LHCN-M2 (cell line): ENCODE measurements at regions not wholly inside any gene's neighbourhood (a gene's known extent, or its start where the extent isn't known, plus 50 kb on each side); places are given as distances from the start of the nearest gene placed in this dataset.
"Not testable (repeated sequence)": the region's sequence is repeated elsewhere in the genome, so short reads cannot be mapped to it uniquely, and the experiment has no call there.

Experiments used
- DNase-seq: peaks from one replicate; pipeline ENCODE4 v3.0.0-alpha.2; 2012; ENCODE audit warnings: low read depth

GRCh38 chr6:51052716-51053115 is 234.0 kb downstream of the TFAP2B start:
- DNase-seq, result not testable (repeated sequence)

GRCh38 chr6:51055316-51055715 is 236.6 kb downstream of the TFAP2B start:
- not testable (repeated sequence) for DNase-seq

- DNase-seq, result no peak
Observed at GRCh38 chr6:51057296-51057695, 238.6 kb downstream of the TFAP2B start.

DNA sequence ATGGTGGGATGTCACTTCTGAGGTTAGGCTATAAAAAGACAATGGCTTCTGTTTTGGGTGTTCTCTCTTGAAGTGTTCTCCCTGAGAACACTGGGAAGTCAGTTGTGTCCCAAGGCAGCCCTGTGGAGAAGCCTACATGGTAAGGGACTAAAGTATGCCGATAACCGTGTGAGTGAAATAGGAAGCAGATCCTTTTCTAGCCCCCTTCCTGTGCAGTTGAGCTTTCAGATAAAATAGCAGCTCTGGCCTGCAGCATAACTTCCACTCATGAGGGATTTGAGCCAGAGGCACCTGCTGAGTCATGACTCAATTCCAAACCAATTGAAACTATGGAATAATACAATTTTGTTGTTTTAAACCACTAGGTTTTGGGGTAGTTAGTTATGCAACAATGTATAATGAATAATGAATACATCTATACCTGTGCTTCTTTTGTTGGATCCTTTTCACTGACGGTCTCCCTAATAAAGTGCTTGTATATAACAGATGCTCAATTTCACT is 241.6 kb downstream of the TFAP2B start:
- no peak for DNase-seq

GRCh38 chr6:51062166-51062722 is 243.6 kb downstream of the TFAP2B start:
- no peak for DNase-seq

- DNase-seq, result no peak
Observed at GRCh38 chr6:51077821-51078518, 259.3 kb downstream of the TFAP2B start.

DNA sequence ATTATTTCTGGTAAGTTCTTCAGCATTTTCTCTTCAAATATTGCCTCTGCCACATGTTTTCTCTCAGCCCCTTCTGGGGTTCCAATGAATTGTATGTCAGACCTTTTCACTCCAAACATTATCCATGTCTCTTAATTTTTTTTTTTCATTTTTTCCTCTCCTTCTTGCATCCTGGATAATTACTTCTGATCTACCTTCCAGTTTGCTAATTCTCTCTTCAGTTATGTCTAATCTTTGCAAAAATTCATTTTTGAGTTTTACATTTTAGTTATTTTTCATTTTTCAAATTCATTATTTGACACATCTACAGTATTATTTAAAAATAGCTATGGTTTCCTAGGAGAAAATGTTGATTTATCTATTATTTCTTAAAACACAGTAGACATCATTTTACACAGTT is 271.7 kb downstream of the TFAP2B start:
- no peak for DNase-seq

GRCh38 chr6:51093871-51094270 is 275.2 kb downstream of the TFAP2B start:
- DNase-seq, result no peak

GRCh38 chr6:51094271-51094670 is 275.6 kb downstream of the TFAP2B start:
- DNase-seq, result no peak

GRCh38 chr6:51098246-51098645 is 279.6 kb downstream of the TFAP2B start:
- DNase-seq, result no peak

DNA sequence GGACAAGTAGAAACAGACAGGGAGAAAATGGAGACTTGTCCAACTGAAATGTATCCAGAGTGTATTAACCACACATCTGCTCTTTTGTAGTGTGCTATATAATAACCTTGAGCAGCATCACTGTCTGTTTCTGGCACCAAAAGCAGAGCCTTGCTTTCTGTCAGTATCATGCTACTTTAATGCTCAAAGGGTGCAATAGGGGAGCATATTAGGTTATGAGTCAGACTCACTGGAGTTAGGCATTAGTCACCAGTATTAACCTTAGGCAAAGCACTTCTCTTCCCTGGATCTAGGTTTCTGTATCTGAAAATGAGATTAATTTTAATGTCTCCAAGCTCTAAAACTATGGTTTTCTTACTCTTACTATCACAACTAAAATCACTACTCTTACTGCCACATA is 280.1 kb downstream of the TFAP2B start:
- no peak for DNase-seq

DNA sequence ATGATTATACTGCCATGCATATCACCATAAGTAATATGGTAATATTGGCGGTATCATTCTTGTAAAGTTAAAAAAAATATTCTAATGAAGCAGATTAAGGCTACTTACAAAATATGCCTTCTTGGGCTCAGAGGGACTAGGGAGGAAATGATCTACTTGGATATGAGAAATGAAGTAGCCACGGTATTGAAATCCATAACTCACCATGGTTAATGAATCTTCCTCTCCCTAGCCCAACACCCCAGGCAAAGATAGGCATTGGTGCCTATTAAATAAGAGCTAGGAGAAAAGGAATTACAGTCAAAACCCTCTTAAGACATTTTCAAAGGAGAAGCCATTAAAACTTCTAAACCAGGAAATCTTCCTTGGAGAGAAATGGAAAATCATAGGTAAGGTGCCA is 280.5 kb downstream of the TFAP2B start:
- no peak for DNase-seq

GRCh38 chr6:51105357-51105756 is 286.7 kb downstream of the TFAP2B start:
- no peak for DNase-seq

- DNase-seq, result no peak
Observed at GRCh38 chr6:51107769-51108203, 289.1 kb downstream of the TFAP2B start.

DNA sequence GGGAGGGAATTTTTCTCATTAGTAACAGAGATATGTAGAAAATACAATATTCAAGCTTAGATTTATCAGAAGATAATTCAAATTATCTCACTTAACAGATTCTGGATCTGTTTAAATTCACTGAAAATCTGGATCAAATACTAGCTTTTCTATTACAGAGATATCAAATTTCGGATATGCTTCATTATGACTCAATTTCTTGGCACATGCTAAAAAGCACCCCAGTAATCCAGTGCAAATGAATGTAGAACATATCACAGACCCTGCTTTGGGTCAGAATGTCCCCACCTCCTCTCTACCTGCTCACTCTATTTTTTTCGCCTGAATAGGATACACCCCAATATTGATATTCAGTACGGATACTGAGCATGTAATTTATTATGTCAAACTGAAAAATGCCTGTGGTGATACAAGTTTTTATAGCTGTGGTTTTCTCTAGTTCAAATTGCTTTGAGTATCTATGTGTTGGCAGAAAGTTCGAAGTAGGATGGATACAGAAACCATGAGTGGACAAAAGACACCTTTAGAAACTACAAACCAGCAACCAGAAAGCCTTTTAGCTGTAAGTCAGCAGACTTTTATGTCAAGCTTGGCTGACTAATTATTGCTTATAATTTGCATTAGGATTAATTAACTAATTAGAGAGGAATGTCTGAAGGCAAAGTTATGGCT is 290.0 kb downstream of the TFAP2B start:
- no peak for DNase-seq

DNA sequence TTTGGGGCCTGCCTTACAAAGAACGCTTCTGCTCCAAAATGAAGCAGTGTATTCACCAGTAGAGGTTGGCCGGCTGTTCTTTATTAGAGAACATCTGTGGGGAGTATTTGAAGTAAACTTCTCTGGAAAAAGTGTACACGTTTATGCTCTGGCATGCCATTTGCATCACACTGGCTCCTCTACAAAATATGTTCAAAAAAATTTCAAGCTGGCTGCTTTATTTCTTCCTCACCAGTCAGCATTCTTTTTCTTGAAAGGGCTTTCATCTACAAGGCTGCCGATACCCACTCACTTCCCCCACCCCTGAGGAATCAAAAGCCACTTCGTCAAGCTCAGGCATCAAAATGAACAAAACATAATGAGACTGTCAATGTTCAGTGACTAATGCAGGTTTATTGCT is 294.1 kb downstream of the TFAP2B start:
- DNase-seq, result no peak

DNA sequence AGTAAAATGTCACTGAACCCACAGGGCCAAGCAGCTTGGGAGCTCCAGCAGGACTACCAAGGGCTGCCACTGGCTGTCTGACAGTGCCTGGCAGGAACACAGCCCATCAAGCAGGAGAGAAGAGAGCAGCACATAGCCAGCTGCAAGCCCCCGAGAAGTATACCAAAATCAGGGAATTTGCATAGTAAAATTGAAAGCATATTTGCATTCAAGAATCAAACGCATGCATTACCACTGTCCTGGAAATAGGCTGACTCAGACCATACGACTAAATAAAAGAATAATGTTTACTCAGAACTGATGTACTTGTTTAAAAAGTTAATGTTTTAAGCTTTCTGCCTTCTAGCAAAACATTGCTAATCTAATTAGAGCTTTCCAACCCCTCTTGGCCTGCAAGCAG is 298.1 kb downstream of the TFAP2B start:
- DNase-seq, result no peak

DNA sequence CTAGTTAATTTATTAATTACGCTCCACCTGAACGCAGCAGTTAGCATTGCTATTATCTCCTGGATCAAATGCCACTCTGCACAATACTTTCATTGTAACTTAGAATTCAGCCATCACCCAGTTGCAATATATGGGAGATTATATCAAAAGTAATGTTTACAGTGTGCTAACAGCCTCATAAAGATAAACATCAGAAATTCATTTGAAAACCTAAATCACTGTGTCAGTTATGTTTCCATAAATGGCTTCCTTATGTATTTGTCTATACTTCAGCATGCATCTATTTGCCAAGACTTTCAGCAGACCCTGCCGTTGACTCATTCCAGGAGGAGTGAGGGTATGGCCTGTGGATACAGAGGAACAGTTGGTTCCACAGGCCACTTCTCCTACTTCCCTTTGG is 300.1 kb downstream of the TFAP2B start:
- no peak for DNase-seq

DNA sequence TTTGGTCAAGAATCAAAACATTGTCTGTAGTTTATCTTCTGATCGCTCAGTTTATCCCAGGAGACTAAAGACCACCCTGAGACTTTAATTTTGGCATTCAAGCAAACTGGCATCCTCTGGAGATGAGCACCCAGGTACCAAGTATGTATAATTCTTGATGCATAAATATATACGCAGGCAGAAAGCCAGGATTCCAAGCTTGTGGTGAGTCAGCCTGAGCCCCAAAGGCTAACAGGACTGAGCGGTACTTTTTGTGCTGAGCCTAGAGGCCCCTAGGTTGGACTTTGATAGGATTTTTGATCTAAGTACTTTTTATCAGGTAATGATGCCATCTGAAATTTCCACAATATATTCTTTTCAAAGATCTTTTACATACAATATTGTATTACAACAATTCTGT is 301.3 kb downstream of the TFAP2B start:
- no peak for DNase-seq

DNA sequence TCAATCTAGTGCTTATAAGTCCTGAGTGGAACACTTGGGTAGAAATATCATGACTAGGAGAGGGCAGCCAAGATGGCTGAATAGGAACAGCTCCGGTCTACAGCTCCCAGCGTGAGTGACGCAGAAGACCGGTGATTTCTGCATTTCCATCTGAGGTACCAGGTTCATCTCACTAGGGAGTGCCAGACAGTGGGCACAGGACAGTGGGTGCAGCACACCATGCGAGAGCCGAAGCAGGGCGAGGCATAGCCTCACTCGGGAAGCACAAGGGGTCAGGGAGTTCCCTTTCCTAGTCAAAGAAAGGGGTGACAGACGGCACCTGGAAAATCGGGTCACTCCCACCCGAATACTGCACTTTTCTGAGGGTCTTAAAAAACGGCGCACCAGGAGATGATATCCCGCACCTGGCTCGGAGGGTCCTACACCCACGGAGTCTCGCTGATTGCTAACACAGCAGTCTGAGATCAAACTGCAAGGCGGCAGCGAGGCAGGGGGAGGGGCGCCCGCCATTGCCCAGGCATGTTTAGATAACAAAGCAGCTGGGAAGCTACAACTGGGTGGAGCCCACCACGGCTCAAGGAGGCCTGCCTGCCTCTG is 302.8 kb downstream of the TFAP2B start:
- not testable (repeated sequence) for DNase-seq

DNA sequence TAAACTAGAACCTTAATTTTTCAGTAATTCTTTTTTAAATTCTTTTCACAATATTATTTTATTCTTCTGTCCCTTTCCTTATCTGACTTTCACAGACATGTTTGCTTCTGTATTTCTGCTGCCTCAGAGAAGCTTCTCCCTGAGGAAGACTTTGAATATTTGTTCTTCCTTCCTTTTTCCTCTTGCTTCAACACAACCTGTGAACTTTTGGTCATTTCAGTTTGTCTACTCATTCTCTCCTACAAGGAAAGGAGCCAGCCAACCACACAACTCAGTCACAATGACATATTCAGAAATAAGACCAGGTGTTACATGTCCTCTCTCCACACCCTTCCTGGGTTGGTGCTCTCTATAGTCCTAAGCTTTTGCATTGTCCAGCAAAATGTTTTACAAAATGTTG is 310.4 kb downstream of the TFAP2B start:
- DNase-seq, result no peak

DNA sequence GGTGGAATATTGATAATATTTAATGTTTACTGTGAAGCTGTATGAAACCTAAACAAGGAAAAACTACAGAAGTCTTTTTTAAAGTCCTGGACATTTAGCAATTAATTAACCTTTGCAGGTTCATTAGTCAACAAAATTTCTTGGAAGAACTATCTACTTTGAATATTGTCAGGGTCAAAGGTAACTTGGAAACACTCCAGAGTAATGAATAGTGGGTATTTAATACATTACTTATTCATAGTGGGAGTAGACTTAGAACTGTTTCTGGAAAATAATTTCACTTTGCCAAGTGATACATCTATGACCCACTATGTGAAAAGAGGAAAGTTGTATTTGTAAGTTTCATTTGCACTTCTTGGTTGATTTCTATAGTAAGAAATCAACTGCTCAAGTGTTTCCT is 319.1 kb downstream of the TFAP2B start:
- no peak for DNase-seq
